GM06990 (cell line): ENCODE measurements at regions not wholly inside any gene's neighbourhood (a gene's known extent, or its start where the extent isn't known, plus 50 kb on each side); places are given as distances from the start of the nearest gene placed in this dataset.

Experiments
- DNase-seq: peaks from one replicate; pipeline ENCODE4 v3.0.0-alpha.2; 2011; ENCODE audit not compliant: insufficient read length; ENCODE audit errors: extremely low read depth
- H3K27me3 ChIP-seq: replicated peaks from 2 replicates; pipeline ENCODE4 v1.6.0; 2011; ENCODE audit warnings: low read length; ENCODE audit not compliant: control insufficient read depth, insufficient read depth
- H3K36me3 ChIP-seq: 2 replicates; pipeline ENCODE4 v1.5.1; 2011; ENCODE audit warnings: low read length; ENCODE audit not compliant: control insufficient read depth, insufficient read depth
- H3K4me3 ChIP-seq: replicated peaks from 2 replicates; pipeline ENCODE4 v1.5.1; 2011; ENCODE audit warnings: low read depth, mild to moderate bottlenecking, control low read depth, low read length
- TF ChIP-seq, protein P1 (sequence below): IDR thresholded peaks from 2 replicates; pipeline ENCODE4 v1.5.1; 2011; ENCODE audit warnings: low read length, control low read depth, mild to moderate bottlenecking, inconsistent platforms; ENCODE audit not compliant: insufficient read depth, poor library complexity, severe bottlenecking

DNA sequence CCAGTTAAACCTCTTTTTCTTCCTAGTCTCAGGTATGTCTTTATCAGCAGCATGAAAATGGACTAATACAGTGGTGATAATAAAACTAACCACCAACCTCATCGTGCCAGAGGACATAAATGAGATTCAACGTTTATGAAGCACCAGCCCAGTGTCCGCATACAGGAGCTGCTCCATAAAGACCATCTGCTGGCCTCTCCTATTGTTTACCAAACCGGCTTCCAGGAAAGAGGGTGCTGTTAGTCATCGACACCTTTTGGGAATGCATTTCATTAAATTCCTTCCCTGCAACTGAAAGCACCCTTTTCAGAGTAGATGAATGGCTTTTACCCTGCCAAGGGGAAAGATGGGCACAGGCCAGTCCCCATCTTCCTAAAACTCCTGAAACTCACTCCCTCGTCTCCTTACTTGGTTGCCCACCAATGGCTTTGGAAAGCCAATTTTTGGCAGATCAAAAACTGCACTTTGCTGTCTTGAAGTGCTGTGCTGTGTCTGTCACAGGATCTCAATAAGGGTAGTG, 122.1 kb downstream of the AQP9 start:
- Histone ChIP-seq H3K36me3 (no peaks in the 10 kb centered on the region), H3K27me3 (no peaks in the 10 kb centered on the region), H3K4me3 (no peak overlapping the region)
- no peak for DNase-seq
- TF ChIP-seq, protein P1, sequence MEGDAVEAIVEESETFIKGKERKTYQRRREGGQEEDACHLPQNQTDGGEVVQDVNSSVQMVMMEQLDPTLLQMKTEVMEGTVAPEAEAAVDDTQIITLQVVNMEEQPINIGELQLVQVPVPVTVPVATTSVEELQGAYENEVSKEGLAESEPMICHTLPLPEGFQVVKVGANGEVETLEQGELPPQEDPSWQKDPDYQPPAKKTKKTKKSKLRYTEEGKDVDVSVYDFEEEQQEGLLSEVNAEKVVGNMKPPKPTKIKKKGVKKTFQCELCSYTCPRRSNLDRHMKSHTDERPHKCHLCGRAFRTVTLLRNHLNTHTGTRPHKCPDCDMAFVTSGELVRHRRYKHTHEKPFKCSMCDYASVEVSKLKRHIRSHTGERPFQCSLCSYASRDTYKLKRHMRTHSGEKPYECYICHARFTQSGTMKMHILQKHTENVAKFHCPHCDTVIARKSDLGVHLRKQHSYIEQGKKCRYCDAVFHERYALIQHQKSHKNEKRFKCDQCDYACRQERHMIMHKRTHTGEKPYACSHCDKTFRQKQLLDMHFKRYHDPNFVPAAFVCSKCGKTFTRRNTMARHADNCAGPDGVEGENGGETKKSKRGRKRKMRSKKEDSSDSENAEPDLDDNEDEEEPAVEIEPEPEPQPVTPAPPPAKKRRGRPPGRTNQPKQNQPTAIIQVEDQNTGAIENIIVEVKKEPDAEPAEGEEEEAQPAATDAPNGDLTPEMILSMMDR = no peak

DNA sequence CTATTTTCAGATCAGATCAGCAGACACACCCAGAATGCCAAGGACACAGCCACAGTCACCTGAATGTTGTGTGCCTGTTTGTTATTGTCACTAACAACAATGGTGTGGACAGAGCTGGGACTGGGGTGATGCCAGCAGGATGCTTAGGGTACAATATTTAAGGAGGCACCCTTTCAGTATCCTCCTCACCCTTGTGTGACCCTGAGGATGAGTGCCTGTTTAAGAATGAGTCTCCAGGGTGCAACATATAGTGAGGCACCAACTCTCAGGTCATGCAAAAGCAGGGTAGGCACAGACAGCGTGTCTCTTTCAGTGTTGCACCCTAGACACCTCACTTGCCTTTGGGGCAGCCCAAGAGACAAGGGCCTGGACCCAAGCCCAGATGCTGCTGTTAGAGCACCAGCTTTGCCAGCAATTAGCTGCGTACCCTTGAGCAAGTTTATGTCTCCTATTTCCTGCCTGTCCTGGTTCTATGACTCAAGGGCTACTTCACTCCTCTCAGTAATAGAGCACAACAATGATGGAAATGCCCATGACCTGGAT, 122.6 kb downstream of the AQP9 start:
- Histone ChIP-seq H3K4me3 (no peak overlapping the region), H3K36me3 (no peaks in the 10 kb centered on the region), H3K27me3 (no peaks in the 10 kb centered on the region)
- DNase-seq = no peak
- TF ChIP-seq, protein P1 = no peak

DNA sequence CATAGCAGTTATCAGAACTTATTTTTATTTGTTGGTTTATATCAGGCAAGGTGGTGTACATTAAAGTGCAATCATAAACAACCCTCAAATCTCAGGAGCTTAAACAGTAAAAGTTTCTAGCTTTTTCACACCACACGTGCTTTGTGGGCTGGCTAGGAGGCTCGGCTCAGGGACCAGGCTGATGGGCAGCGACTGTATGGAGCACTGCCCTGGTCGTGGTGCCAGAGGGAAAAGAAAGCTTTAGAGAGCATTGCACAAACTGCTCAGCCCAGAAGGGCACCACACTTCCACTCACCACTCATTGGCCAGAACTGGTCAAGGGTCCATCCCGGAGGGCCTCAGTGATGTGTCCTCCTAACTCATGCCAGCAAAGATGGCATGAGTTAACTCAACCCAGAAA, 123.2 kb downstream of the AQP9 start:
- TF ChIP-seq, protein P1 = no peak
- Histone ChIP-seq H3K36me3 (no peaks in the 10 kb centered on the region), H3K27me3 (no peaks in the 10 kb centered on the region), H3K4me3 (no peak overlapping the region)
- DNase-seq = no peak

- TF ChIP-seq, protein P1 = no peak
- H3K36me3 ChIP-seq = no peaks in the 10 kb centered on the region
- DNase-seq = no peak
- H3K4me3 ChIP-seq = no peak overlapping the region
- H3K27me3 ChIP-seq = no peaks in the 10 kb centered on the region
These were observed 126.1 kb downstream of the AQP9 start for GRCh38 chr15:58264053-58264971.

GRCh38 chr15:58267051-58267450, 128.9 kb downstream of the AQP9 start:
- Histone ChIP-seq H3K36me3 (no peaks in the 10 kb centered on the region), H3K27me3 (no peaks in the 10 kb centered on the region), H3K4me3 (no peak overlapping the region)
- TF ChIP-seq, protein P1 = no peak
- no peak for DNase-seq
